ENCODE measurements at regions not wholly inside any gene's neighbourhood (a gene's known extent, or its start where the extent isn't known, plus 50 kb on each side); places are given as distances from the start of the nearest gene placed in this dataset.

GRCh38 chr2:11065833-11066485 is 89.3 kb upstream of the SLC66A3 start:
- no peak for DNase-seq
- ChIA-PET CTCF (no interaction called here), POLR2A (no interaction called here)
- TF ChIP-seq CTCF (IDR thresholded peaks at IDR 0.05; ENCODE audit: insufficient read depth in 1 of 2, low read depth in 1 of 2, low read length in 1 of 2, severe bottlenecking in 1 of 2, unreplicated experiment in 1 of 2): no peak
- Mint-ChIP-seq H3K4me3 (ENCODE audit: unreplicated experiment) (no peak overlapping the region), H3K36me3 (ENCODE audit: insufficient read depth, unreplicated experiment) (no peaks in the 10 kb centered on the region), H3K27ac (ENCODE audit: unreplicated experiment) (no peak overlapping the region), H3K9me3 (ENCODE audit: unreplicated experiment) (peaks cover 4% of the 10 kb centered on the region), H3K4me1 (ENCODE audit: low read depth, unreplicated experiment) (no peaks in the 10 kb centered on the region), H3K27me3 (ENCODE audit: insufficient read depth, unreplicated experiment) (peaks cover 8% of the 10 kb centered on the region)
- Histone ChIP-seq H3K9me3 (peaks cover 13% of the 10 kb centered on the region; the same call in 1 of the 2 replicates), H3K27me3 (replicated peaks; ENCODE audit: control insufficient read depth, insufficient read depth, low read length) (no peaks in the 10 kb centered on the region), H3K36me3 (ENCODE audit: control insufficient read depth, insufficient read depth, low read length) (no peaks in the 10 kb centered on the region), H3K4me1 (no peaks in the 10 kb centered on the region), H3K4me3 (ENCODE audit: low read depth, low read length) (no peak overlapping the region)
- BruUV-seq (replicated peaks): no TSS peak
- intact Hi-C loops (cut with micrococcal nuclease; ENCODE audit: unreplicated experiment): no loop called here

GRCh38 chr2:11067221-11068078 is 87.8 kb upstream of the SLC66A3 start:
- intact Hi-C loops (cut with micrococcal nuclease; ENCODE audit: unreplicated experiment): no loop called here
- Mint-ChIP-seq H3K27ac (ENCODE audit: unreplicated experiment) (no peak overlapping the region), H3K9me3 (ENCODE audit: unreplicated experiment) (no peaks in the 10 kb centered on the region), H3K36me3 (ENCODE audit: insufficient read depth, unreplicated experiment) (no peaks in the 10 kb centered on the region), H3K4me1 (ENCODE audit: low read depth, unreplicated experiment) (no peaks in the 10 kb centered on the region), H3K4me3 (ENCODE audit: unreplicated experiment) (no peak overlapping the region), H3K27me3 (ENCODE audit: insufficient read depth, unreplicated experiment) (peaks cover 13% of the 10 kb centered on the region)
- ChIA-PET CTCF (no interaction called here), POLR2A (no interaction called here)
- Histone ChIP-seq H3K27me3 (replicated peaks; ENCODE audit: control insufficient read depth, insufficient read depth, low read length) (no peaks in the 10 kb centered on the region), H3K36me3 (ENCODE audit: control insufficient read depth, insufficient read depth, low read length) (no peaks in the 10 kb centered on the region), H3K4me1 (no peaks in the 10 kb centered on the region), H3K9me3 (no peaks in the 10 kb centered on the region), H3K4me3 (ENCODE audit: low read depth, low read length) (no peak overlapping the region)
- no TSS peak for BruUV-seq (replicated peaks)
- TF ChIP-seq CTCF (IDR thresholded peaks at IDR 0.05; ENCODE audit: insufficient read depth in 1 of 2, low read depth in 1 of 2, low read length in 1 of 2, severe bottlenecking in 1 of 2, unreplicated experiment in 1 of 2): no peak
- no peak for DNase-seq

- peaks cover 13% of the 10 kb centered on the region for H3K27me3 Mint-ChIP-seq (ENCODE audit: insufficient read depth, unreplicated experiment)
- H3K9me3 ChIP-seq: no peaks in the 10 kb centered on the region
- no peak for DNase-seq
- no peaks in the 10 kb centered on the region for H3K9me3 Mint-ChIP-seq (ENCODE audit: unreplicated experiment)
- TF ChIP-seq CTCF (IDR thresholded peaks at IDR 0.05; ENCODE audit: insufficient read depth in 1 of 2, low read depth in 1 of 2, low read length in 1 of 2, severe bottlenecking in 1 of 2, unreplicated experiment in 1 of 2): no peak
- H3K4me3 Mint-ChIP-seq (ENCODE audit: unreplicated experiment): no peak overlapping the region
- H3K27me3 ChIP-seq (replicated peaks; ENCODE audit: control insufficient read depth, insufficient read depth, low read length): no peaks in the 10 kb centered on the region
- ChIA-PET POLR2A (no interaction called here), CTCF (no interaction called here)
- H3K4me3 ChIP-seq (ENCODE audit: low read depth, low read length): no peak overlapping the region
- no peak overlapping the region for H3K27ac Mint-ChIP-seq (ENCODE audit: unreplicated experiment)
- intact Hi-C loops (cut with micrococcal nuclease; ENCODE audit: unreplicated experiment): no loop called here
- H3K36me3 Mint-ChIP-seq (ENCODE audit: insufficient read depth, unreplicated experiment): no peaks in the 10 kb centered on the region
- no TSS peak for BruUV-seq (replicated peaks)
- no peaks in the 10 kb centered on the region for H3K36me3 ChIP-seq (ENCODE audit: control insufficient read depth, insufficient read depth, low read length)
- H3K4me1 Mint-ChIP-seq (ENCODE audit: low read depth, unreplicated experiment): no peaks in the 10 kb centered on the region
- no peaks in the 10 kb centered on the region for H3K4me1 ChIP-seq
Observed at GRCh38 chr2:11068079-11068741, 87.1 kb upstream of the SLC66A3 start.
